Body of pancreas (tissue), 4 donors: ENCODE measurements at regions not wholly inside any gene's neighbourhood (a gene's known extent, or its start where the extent isn't known, plus 50 kb on each side); places are given as distances from the start of the nearest gene placed in this dataset.

ENCODE experiments used
- CTCF ChIP-seq, 7 experiments: fragments of 450-650 bp in 4 of 7; fragments of 200-600 bp in 3 of 7; sonication (generic) in 3 of 7; IDR thresholded peaks; one replicate each; pipeline ENCODE4 v1.5.1; 2016 to 2019; ENCODE audit warnings: antibody characterized with exemption in 7 of 7
- POLR2A ChIP-seq, 3 donors: fragments of 450-650 bp; IDR thresholded peaks; one replicate each; pipeline ENCODE4 v1.6.1; 2016; ENCODE audit warnings: antibody characterized with exemption in 3 of 3, mild to moderate bottlenecking in 2 of 3

GRCh38 chr18:54718408-54718773 is 109.9 kb upstream of the RAB27B start:
- TF ChIP-seq CTCF (IDR thresholded peaks at IDR 0.05): no peak
- TF ChIP-seq POLR2A (IDR thresholded peaks at IDR 0.05): no peak
